ENCODE measurements at regions not wholly inside any gene's neighbourhood (a gene's known extent, or its start where the extent isn't known, plus 50 kb on each side); places are given as distances from the start of the nearest gene placed in this dataset.

DNA sequence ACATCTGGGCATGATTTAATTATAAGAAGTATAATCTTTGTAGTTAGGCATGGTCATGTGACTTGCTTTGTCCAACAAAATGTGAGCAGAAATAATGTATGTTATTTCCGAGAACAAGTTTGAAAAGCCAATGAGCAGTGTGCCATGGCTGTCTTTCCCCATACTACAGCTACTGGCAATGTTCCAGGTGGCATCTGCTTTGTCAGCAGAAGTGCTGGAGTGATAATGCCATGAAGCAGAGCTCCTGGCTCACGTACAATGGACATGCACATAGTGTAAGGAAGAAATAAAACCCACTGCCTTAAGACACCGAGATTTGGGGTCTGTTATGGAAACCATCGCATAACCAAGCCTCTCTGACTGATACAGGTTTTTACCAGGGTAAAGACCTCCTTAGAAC, 212.6 kb upstream of the RASGEF1B start:
- intact Hi-C loops (cut with micrococcal nuclease): no loop called here
- no peaks in the 10 kb centered on the region for H3K27me3 ChIP-seq (ENCODE audit: low read depth)
- DNase-seq: no peak
- no peaks in the 10 kb centered on the region for H3K9me3 ChIP-seq (replicated peaks)
- H3K36me3 ChIP-seq: no peaks in the 10 kb centered on the region
- H3K27ac ChIP-seq (replicated peaks): no peak overlapping the region
- H3K4me1 ChIP-seq: no peaks in the 10 kb centered on the region
- no peak overlapping the region for H3K4me3 ChIP-seq
- TF ChIP-seq, protein P1, sequence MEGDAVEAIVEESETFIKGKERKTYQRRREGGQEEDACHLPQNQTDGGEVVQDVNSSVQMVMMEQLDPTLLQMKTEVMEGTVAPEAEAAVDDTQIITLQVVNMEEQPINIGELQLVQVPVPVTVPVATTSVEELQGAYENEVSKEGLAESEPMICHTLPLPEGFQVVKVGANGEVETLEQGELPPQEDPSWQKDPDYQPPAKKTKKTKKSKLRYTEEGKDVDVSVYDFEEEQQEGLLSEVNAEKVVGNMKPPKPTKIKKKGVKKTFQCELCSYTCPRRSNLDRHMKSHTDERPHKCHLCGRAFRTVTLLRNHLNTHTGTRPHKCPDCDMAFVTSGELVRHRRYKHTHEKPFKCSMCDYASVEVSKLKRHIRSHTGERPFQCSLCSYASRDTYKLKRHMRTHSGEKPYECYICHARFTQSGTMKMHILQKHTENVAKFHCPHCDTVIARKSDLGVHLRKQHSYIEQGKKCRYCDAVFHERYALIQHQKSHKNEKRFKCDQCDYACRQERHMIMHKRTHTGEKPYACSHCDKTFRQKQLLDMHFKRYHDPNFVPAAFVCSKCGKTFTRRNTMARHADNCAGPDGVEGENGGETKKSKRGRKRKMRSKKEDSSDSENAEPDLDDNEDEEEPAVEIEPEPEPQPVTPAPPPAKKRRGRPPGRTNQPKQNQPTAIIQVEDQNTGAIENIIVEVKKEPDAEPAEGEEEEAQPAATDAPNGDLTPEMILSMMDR (IDR thresholded peaks at IDR 0.05; ENCODE audit: borderline replicate concordance): no peak

DNA sequence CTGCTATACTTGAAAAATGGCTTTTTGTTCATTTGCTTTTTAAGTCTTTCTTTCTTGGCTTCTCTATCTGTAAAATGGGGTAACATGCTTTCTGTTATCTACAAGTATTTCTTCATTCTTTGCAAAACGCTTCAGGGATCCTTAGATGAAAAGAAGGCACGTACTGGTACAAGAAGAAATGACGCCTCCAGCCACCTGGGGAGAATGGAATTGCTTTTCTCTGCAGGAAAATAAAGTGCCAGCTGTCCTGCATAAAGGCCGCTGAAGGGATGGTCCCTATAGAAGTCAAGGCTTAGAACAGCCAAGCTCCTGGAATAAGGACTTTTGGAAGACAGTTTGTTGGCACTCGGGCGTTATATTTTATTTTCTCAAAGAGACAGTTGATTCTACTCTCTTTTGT, 210.8 kb upstream of the RASGEF1B start:
- H3K36me3 ChIP-seq: no peaks in the 10 kb centered on the region

DNA sequence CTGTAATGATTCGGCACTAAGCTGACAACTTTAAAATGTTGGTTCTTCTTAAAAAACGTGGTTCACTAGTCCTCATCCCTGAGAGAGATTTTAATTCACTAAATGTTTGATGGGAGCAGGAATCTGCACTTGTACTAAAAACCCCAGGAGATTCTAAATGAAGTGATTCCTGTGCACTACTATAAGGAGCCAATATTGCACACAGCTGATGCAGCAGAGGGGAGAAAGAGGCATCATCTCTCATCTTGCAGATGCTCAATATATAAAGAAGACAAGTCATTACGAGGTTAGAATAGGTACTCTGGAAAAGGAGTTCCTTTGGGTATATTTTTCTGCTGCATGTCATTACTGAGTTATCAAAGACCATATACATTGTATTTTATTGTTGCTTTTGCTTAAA, 207.6 kb upstream of the RASGEF1B start:
- Histone ChIP-seq H3K4me1 (no peaks in the 10 kb centered on the region), H3K27ac (replicated peaks) (no peak overlapping the region), H3K4me3 (no peak overlapping the region), H3K27me3 (ENCODE audit: low read depth) (no peaks in the 10 kb centered on the region), H3K9me3 (replicated peaks) (no peaks in the 10 kb centered on the region), H3K36me3 (no peaks in the 10 kb centered on the region)
- TF ChIP-seq, protein P1 (IDR thresholded peaks at IDR 0.05; ENCODE audit: borderline replicate concordance): no peak
- DNase-seq: no peak
- intact Hi-C loops (cut with micrococcal nuclease): no loop called here

More for the DNA sequence above, 210.8 kb upstream of the RASGEF1B start:
- Histone ChIP-seq H3K4me3 (no peak overlapping the region), H3K27ac (replicated peaks) (no peak overlapping the region), H3K27me3 (ENCODE audit: low read depth) (no peaks in the 10 kb centered on the region), H3K9me3 (replicated peaks) (no peaks in the 10 kb centered on the region), H3K4me1 (no peaks in the 10 kb centered on the region)
- TF ChIP-seq, protein P1 (IDR thresholded peaks at IDR 0.05; ENCODE audit: borderline replicate concordance): no peak
- DNase-seq: no peak
- intact Hi-C loops (cut with micrococcal nuclease): no loop called here

DNA sequence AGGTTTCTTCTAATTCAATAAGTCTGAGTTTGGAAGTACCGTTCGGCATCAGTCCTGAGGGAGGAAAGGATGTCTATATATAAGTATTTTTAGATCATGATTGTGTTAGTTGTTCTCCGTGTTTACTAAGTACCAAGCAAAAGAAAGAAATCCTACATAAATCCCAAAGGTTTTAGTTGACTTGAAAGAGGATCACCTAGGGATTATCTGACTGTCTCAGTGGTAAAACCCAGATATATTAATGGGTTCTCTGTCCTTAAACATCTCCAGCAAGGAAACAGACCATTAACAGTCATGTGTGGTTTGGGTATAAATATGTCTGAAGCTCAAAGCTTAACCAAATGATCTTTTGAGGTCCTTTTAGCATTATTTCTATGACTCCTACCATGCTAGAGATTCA, 207.1 kb upstream of the RASGEF1B start:
- DNase-seq: no peak
- Histone ChIP-seq H3K4me1 (no peaks in the 10 kb centered on the region), H3K27ac (replicated peaks) (no peak overlapping the region), H3K9me3 (replicated peaks) (no peaks in the 10 kb centered on the region), H3K4me3 (no peak overlapping the region), H3K36me3 (no peaks in the 10 kb centered on the region), H3K27me3 (ENCODE audit: low read depth) (no peaks in the 10 kb centered on the region)
- intact Hi-C loops (cut with micrococcal nuclease): no loop called here
- TF ChIP-seq, protein P1 (IDR thresholded peaks at IDR 0.05; ENCODE audit: borderline replicate concordance): no peak

DNA sequence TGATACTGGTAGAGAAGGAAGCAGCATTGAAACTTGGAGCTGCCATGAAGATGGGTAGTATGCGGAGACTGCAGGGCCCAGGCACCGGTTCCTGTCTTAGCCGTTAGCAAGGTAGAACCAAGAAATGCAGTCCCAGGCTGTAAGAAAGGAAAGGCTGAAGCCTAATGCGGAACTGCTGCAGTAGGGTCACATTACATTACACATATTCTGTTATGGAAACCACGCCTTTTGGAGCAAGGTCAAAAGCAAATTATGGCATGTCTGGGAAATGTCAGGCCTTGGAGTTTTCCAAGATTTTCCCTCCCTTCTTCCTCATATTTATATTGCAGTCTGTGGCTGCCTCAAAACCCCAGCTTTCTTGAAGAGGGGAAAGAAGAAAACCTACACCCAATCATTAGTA, 204.8 kb upstream of the RASGEF1B start:
- no peaks in the 10 kb centered on the region for H3K36me3 ChIP-seq
- TF ChIP-seq, protein P1 (IDR thresholded peaks at IDR 0.05; ENCODE audit: borderline replicate concordance): no peak
- no peak overlapping the region for H3K27ac ChIP-seq (replicated peaks)

More for the DNA sequence above, 204.8 kb upstream of the RASGEF1B start:
- H3K27me3 ChIP-seq (ENCODE audit: low read depth): no peaks in the 10 kb centered on the region
- no peaks in the 10 kb centered on the region for H3K9me3 ChIP-seq (replicated peaks)
- H3K4me3 ChIP-seq: no peak overlapping the region
- intact Hi-C loops (cut with micrococcal nuclease): no loop called here
- DNase-seq: no peak
- H3K4me1 ChIP-seq: no peaks in the 10 kb centered on the region
